ENCODE measurements at regions not wholly inside any gene's neighbourhood (a gene's known extent, or its start where the extent isn't known, plus 50 kb on each side); places are given as distances from the start of the nearest gene placed in this dataset.

DNA sequence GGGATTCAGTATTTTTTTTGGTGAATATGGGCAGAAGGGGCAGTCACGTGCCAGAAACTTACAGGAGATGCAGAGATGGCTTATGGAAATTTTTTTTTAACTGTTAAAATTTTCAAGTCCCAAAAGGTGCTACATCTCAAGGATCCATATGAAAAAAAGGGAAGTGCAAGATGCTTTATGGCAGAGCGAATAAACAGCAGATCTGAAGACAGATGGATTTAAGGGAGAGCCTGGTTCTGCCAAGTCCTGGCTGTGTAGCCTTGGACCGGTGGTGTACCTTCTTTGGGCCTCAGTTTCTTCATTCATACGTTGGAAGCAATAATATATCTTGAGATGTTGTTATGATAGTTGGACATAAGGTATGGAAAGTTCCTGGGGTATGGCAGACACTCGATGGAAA is 91.5 kb upstream of the ARRDC4 start:
- TF ChIP-seq ESRRA (CRISPR knock-in tag; IDR thresholded peaks at IDR 0.05; ENCODE audit: low read depth), result no peak
- TF ChIP-seq ZNF607 (CRISPR knock-in tag; IDR thresholded peaks at IDR 0.05; ENCODE audit: borderline replicate concordance), result no peak
- TF ChIP-seq CTCF (CRISPR knock-in tag; IDR thresholded peaks at IDR 0.05), result no peak
- no peak for TF ChIP-seq ZNF274 (CRISPR knock-in tag; IDR thresholded peaks at IDR 0.05)

Measured in HepG2 (cell line).